Transverse colon (tissue), 4 donors: ENCODE measurements at regions not wholly inside any gene's neighbourhood (a gene's known extent, or its start where the extent isn't known, plus 50 kb on each side); places are given as distances from the start of the nearest gene placed in this dataset.

ENCODE experiments used
- DNase-seq: peaks from one replicate; pipeline ENCODE4 v3.0.0-alpha.2; 2019
- H3K27ac ChIP-seq, 4 donors: fragments of 200-600 bp; sonication (generic); 2 replicates each; pipeline ENCODE4 v1.5.1; 2016 to 2018; ENCODE audit warnings: inconsistent platforms in 4 of 4
- H3K27me3 ChIP-seq: fragments of 200-600 bp; sonication (generic); 2 replicates; pipeline ENCODE4 v1.5.1; 2017; ENCODE audit warnings: inconsistent platforms
- H3K36me3 ChIP-seq, 4 donors: fragments of 200-600 bp; sonication (generic); 2 replicates each; pipeline ENCODE4 v1.5.1; 2017 to 2019; ENCODE audit warnings: inconsistent platforms in 4 of 4
- H3K4me1 ChIP-seq, 4 donors: fragments of 200-600 bp; sonication (generic); 2 replicates each; pipeline ENCODE4 v1.5.1; 2017 to 2020; ENCODE audit warnings: inconsistent platforms in 4 of 4
- H3K4me3 ChIP-seq, 4 donors: fragments of 200-600 bp; sonication (generic); 1 replicate in 1 of 4; 2 replicates in 3 of 4; pipeline versions ENCODE4 v1.5.1 to v1.6.1; 2017 to 2019; ENCODE audit warnings: inconsistent platforms in 4 of 4
- H3K9me3 ChIP-seq, 2 donors: fragments of 200-600 bp; sonication (generic); 2 replicates each; pipeline ENCODE4 v1.5.1; 2017 to 2019; ENCODE audit warnings: inconsistent platforms in 2 of 2
- CTCF ChIP-seq, 5 experiments: fragments of 200-600 bp in 3 of 5; fragments of 450-650 bp in 2 of 5; sonication (generic) in 3 of 5; IDR thresholded peaks; 1 replicate in 2 of 5; 2 replicates in 3 of 5; pipeline ENCODE4 v1.5.1; 2016 to 2017; ENCODE audit warnings: antibody characterized with exemption in 5 of 5, inconsistent platforms in 3 of 5, mild to moderate bottlenecking in 2 of 5, moderate library complexity in 1 of 5
- EP300 ChIP-seq: sonication (generic); formaldehyde crosslinking; IDR thresholded peaks from one replicate; pipeline ENCODE4 v1.6.1; 2017; ENCODE audit warnings: antibody characterized with exemption, low read depth
- POLR2A ChIP-seq: fragments of 450-650 bp; IDR thresholded peaks from one replicate; pipeline ENCODE4 v1.6.1; 2016; ENCODE audit warnings: antibody characterized with exemption, mild to moderate bottlenecking, moderate library complexity
- POLR2AphosphoS5 ChIP-seq, 3 donors: sonication (generic); formaldehyde crosslinking; IDR thresholded peaks; one replicate each; pipeline ENCODE4 v1.6.1; 2016; ENCODE audit warnings: antibody characterized with exemption in 3 of 3
- WGBS, 2 donors: methylation state at CpG; one replicate each; pipeline ENCODE4 v1.1.5; 2018; ENCODE audit warnings: low coverage in 1 of 2; 5-methylcytosine and 5-hydroxymethylcytosine counted together
- in situ Hi-C, 4 donors: fragments of 200-750 bp; cut with MboI; loops; one replicate each; pipeline versions ENCODE4 v1.15.0 to v1.15.1; 2017; ENCODE audit warnings: low sequenced_read_pairs in 3 of 4, low pct_ligation_motif_present in 1 of 4, low pct_unique_long_range_greater_than_20kb in 1 of 4
- intact Hi-C: fragments of 100-400 bp; cut with DNase I; formaldehyde crosslinking; loops from one replicate; pipeline ENCODE4 v1.15.1; 2023; ENCODE audit warnings: low total_unique reads

DNA sequence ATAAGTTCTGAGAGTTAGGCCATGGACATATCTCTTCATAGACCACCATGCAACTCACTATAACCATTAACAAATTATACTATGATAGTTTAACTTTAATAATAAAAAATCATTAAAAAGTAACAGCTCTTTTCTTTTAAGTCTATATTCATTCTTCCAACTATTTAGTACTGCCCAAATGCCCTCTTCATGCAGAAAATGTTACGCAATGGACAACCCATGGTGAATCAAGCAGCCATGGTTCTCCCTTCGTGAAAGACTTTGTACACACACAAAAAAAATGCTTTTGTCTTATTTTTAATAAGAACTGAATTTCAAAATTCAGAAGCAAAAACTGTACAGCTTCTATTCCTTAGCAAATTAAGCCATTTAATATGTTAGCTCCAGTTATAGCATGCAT, 401.1 kb downstream of the EFNA5 start:
- DNase-seq: no peak
- H3K36me3 ChIP-seq: no peaks in the 10 kb centered on the region
- H3K4me1 ChIP-seq: no peaks in the 10 kb centered on the region
- intact Hi-C loops (no loop called here), in situ Hi-C loops (no loop called here)
- H3K9me3 ChIP-seq: no peaks in the 10 kb centered on the region
- no peak for TF ChIP-seq POLR2A
- no peak for TF ChIP-seq CTCF (IDR thresholded peaks at IDR 0.05)
- TF ChIP-seq EP300: no peak
- TF ChIP-seq POLR2AphosphoS5 (IDR thresholded peaks at IDR 0.05): no peak
- WGBS, 2 donors: 87 to 89% methylated on average over 2 of the region's 2 CpGs
- no peak overlapping the region for H3K4me3 ChIP-seq
- H3K27ac ChIP-seq: no peak overlapping the region
- no peaks in the 10 kb centered on the region for H3K27me3 ChIP-seq

GRCh38 chr5:107269256-107269655, 401.5 kb downstream of the EFNA5 start:
- H3K4me3 ChIP-seq: no peak overlapping the region
- 85 to 92% methylated on average over 2 of the region's 2 CpGs for WGBS, 2 donors

DNA sequence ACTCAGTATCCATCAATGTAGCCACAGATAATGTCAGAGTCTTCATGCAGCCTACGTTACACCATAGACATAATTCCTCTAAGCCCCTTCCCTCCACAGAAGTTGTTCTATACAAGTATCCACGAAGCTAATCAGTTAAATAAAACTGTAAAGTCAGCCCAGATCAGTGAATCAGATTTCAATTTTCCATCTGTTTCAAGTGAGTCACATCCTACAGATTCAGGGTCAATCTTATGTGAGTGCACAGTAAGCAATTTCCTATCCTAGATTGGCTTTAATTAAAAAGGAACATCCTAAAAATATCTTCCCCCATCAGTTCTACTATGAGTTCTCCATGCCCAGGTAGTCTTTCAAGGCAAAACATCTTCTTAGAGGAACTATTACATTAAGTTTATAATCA, 402.5 kb downstream of the EFNA5 start:
- no peak for TF ChIP-seq POLR2AphosphoS5 (IDR thresholded peaks at IDR 0.05)
- no peak for TF ChIP-seq CTCF (IDR thresholded peaks at IDR 0.05)
- TF ChIP-seq POLR2A: no peak
- TF ChIP-seq EP300: no peak
- Histone ChIP-seq H3K27me3 (no peaks in the 10 kb centered on the region), H3K36me3 (no peaks in the 10 kb centered on the region), H3K4me1 (no peaks in the 10 kb centered on the region), H3K9me3 (no peaks in the 10 kb centered on the region), H3K4me3 (no peak overlapping the region), H3K27ac (no peak overlapping the region)
- 75 to 79% methylated on average over 2 of the region's 2 CpGs for WGBS, 2 donors
- in situ Hi-C loops (no loop called here), intact Hi-C loops (no loop called here)
- DNase-seq: no peak

More at GRCh38 chr5:107269256-107269655, 401.5 kb downstream of the EFNA5 start:
- Histone ChIP-seq H3K36me3 (no peaks in the 10 kb centered on the region), H3K4me1 (no peaks in the 10 kb centered on the region), H3K27ac (no peak overlapping the region), H3K9me3 (no peaks in the 10 kb centered on the region), H3K27me3 (no peaks in the 10 kb centered on the region)
- intact Hi-C loops (no loop called here), in situ Hi-C loops (no loop called here)
- DNase-seq: no peak
- no peak for TF ChIP-seq POLR2AphosphoS5 (IDR thresholded peaks at IDR 0.05)

- no peaks in the 10 kb centered on the region for H3K36me3 ChIP-seq
- 88 to 100% methylated on average over 1 of the region's 1 CpG for WGBS, 2 donors
- in situ Hi-C loops: no loop called here
Observed at GRCh38 chr5:107266100-107266499, 404.6 kb downstream of the EFNA5 start.

More at GRCh38 chr5:107266100-107266499, 404.6 kb downstream of the EFNA5 start:
- DNase-seq: no peak
- Histone ChIP-seq H3K27ac (no peak overlapping the region), H3K27me3 (no peaks in the 10 kb centered on the region), H3K4me1 (no peaks in the 10 kb centered on the region), H3K9me3 (no peaks in the 10 kb centered on the region), H3K4me3 (no peak overlapping the region)
- TF ChIP-seq POLR2AphosphoS5 (IDR thresholded peaks at IDR 0.05) (no peak), POLR2A (no peak), EP300 (no peak), CTCF (IDR thresholded peaks at IDR 0.05) (no peak)
- intact Hi-C loops: no loop called here
